ENCODE measurements at regions not wholly inside any gene's neighbourhood (a gene's known extent, or its start where the extent isn't known, plus 50 kb on each side); places are given as distances from the start of the nearest gene placed in this dataset.

DNA sequence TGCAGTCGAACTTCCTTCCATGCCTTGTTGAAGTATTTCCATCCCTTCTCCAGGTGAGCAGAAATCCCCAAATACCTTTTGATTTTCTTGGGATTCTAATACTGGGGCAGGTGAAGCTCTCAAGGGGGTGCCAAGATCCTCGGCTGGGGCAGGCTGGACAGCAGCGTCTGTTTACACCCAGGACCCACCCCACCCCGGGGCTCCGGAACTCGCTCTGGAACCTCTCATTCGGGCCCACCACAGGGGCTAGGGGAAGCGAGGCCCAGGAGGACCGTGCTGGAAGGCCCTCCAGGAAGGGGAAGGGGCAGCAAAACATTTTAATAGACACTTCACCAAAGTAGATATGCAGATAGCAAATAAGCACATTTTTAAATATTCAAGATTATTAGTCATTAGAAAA is 161.9 kb upstream of the GORAB start:
- no peak for TF ChIP-seq EP300 (IDR thresholded peaks at IDR 0.05)
- no peak for TF ChIP-seq POLR2AphosphoS5 (IDR thresholded peaks at IDR 0.05)

All from gastroesophageal sphincter (tissue), 2 donors.